HFF-Myc (cell line): ENCODE measurements at regions not wholly inside any gene's neighbourhood (a gene's known extent, or its start where the extent isn't known, plus 50 kb on each side); places are given as distances from the start of the nearest gene placed in this dataset.

Source experiments
- DNase-seq: peaks from one replicate; pipeline ENCODE4 v3.0.0-alpha.2; 2011; ENCODE audit warnings: low read depth; ENCODE audit errors: extremely low read depth
- H3K4me3 ChIP-seq: replicated peaks from 2 replicates; pipeline ENCODE4 v1.5.1; 2011; ENCODE audit warnings: low read depth, mild to moderate bottlenecking, control low read depth, low read length
- CTCF ChIP-seq: IDR thresholded peaks from 2 replicates; pipeline ENCODE4 v1.5.1; 2012; ENCODE audit warnings: mild to moderate bottlenecking, low read depth, low read length, control low read depth; ENCODE audit errors: missing control alignments

- no peak for DNase-seq
- no peak for TF ChIP-seq CTCF
These were observed 413.8 kb downstream of the FBXO15 start for GRCh38 chr18:73733806-73734314.

GRCh38 chr18:73733376-73733775 lies 414.3 kb downstream of the FBXO15 start:
- H3K4me3 ChIP-seq = no peak overlapping the region
- DNase-seq = no peak
- no peak for TF ChIP-seq CTCF

More at GRCh38 chr18:73733806-73734314, 413.8 kb downstream of the FBXO15 start:
- no peak overlapping the region for H3K4me3 ChIP-seq

GRCh38 chr18:73728657-73729056 lies 419.0 kb downstream of the FBXO15 start:
- DNase-seq = no peak
- TF ChIP-seq CTCF = no peak
- no peak overlapping the region for H3K4me3 ChIP-seq

GRCh38 chr18:73724958-73725357 lies 422.7 kb downstream of the FBXO15 start:
- no peak overlapping the region for H3K4me3 ChIP-seq
- no peak for TF ChIP-seq CTCF
- no peak for DNase-seq

GRCh38 chr18:73719611-73720010 lies 428.0 kb downstream of the FBXO15 start:
- no peak overlapping the region for H3K4me3 ChIP-seq
- no peak for TF ChIP-seq CTCF
- DNase-seq = no peak

GRCh38 chr18:73717570-73717969 lies 430.1 kb downstream of the FBXO15 start:
- no peak for TF ChIP-seq CTCF
- DNase-seq = peak; percentile 32
- H3K4me3 ChIP-seq = no peak overlapping the region

GRCh38 chr18:73715210-73715670 lies 432.4 kb downstream of the FBXO15 start:
- H3K4me3 ChIP-seq = no peak overlapping the region
- no peak for TF ChIP-seq CTCF
- DNase-seq = no peak
